Mesendoderm (in vitro differentiated cells): ENCODE measurements at regions not wholly inside any gene's neighbourhood (a gene's known extent, or its start where the extent isn't known, plus 50 kb on each side); places are given as distances from the start of the nearest gene placed in this dataset.

ENCODE experiments used
- DNase-seq: peaks from one replicate; pipeline ENCODE4 v3.0.0; 2013
- H2AK5ac ChIP-seq: 2 replicates; pipeline ENCODE4 v1.6.1; 2013; ENCODE audit warnings: low read length, inconsistent platforms
- H2BK120ac ChIP-seq: 2 replicates; pipeline ENCODE4 v1.6.1; 2013; ENCODE audit warnings: low read depth, mild to moderate bottlenecking, low read length, moderate library complexity, mixed read lengths
- H2BK15ac ChIP-seq: replicated peaks from 2 replicates; pipeline ENCODE4 v1.6.1; 2013; ENCODE audit warnings: low read depth, mild to moderate bottlenecking, moderate library complexity
- H2BK5ac ChIP-seq: 2 replicates; pipeline ENCODE4 v1.6.1; 2013; ENCODE audit warnings: low read length, inconsistent platforms
- H3K18ac ChIP-seq: 2 replicates; pipeline ENCODE4 v1.6.1; 2013; ENCODE audit warnings: mild to moderate bottlenecking, low read length, mixed read lengths
- H3K23ac ChIP-seq: one replicate; pipeline ENCODE4 v1.6.1; 2013; ENCODE audit warnings: low read length
- H3K27ac ChIP-seq: 2 replicates; pipeline ENCODE4 v1.5.1; 2013; ENCODE audit warnings: low read depth, mild to moderate bottlenecking, inconsistent platforms, low read length, moderate library complexity
- H3K27me3 ChIP-seq: 2 replicates; pipeline ENCODE4 v1.6.1; 2013; ENCODE audit warnings: low read length, control low read depth, mild to moderate bottlenecking, inconsistent platforms; ENCODE audit not compliant: insufficient read depth, poor library complexity
- H3K36me3 ChIP-seq: 2 replicates; pipeline ENCODE4 v1.6.1; 2013; ENCODE audit warnings: low read length, inconsistent platforms; ENCODE audit not compliant: control insufficient read depth, insufficient read depth
- H3K4ac ChIP-seq: one replicate; pipeline ENCODE4 v1.6.1; 2013; ENCODE audit warnings: low read depth, mild to moderate bottlenecking, low read length, moderate library complexity
- H3K4me1 ChIP-seq: 2 replicates; pipeline ENCODE4 v1.6.1; 2013; ENCODE audit warnings: low read depth, low read length, inconsistent platforms; ENCODE audit not compliant: control insufficient read depth
- H3K4me2 ChIP-seq: 2 replicates; pipeline ENCODE4 v1.6.1; 2013; ENCODE audit warnings: low read length
- H3K4me3 ChIP-seq: 2 replicates; pipeline ENCODE4 v1.5.1; 2013; ENCODE audit warnings: mild to moderate bottlenecking, low read length
- H3K56ac ChIP-seq: one replicate; pipeline ENCODE4 v1.6.1; 2013; ENCODE audit warnings: low read length
- H3K79me1 ChIP-seq: 2 replicates; pipeline ENCODE4 v1.6.1; 2013; ENCODE audit warnings: low read length, inconsistent platforms
- H3K79me2 ChIP-seq: 2 replicates; pipeline ENCODE4 v1.6.1; 2013; ENCODE audit warnings: mild to moderate bottlenecking, low read length; ENCODE audit not compliant: control insufficient read depth, insufficient read depth
- H3K9ac ChIP-seq: 2 replicates; pipeline ENCODE4 v1.6.1; 2013; ENCODE audit warnings: low read length, inconsistent platforms
- H4K5ac ChIP-seq: one replicate; pipeline ENCODE4 v1.6.1; 2013; ENCODE audit warnings: low read length
- H4K8ac ChIP-seq: one replicate; pipeline ENCODE4 v1.6.1; 2013; ENCODE audit warnings: low read depth, mild to moderate bottlenecking, control low read depth, low read length, moderate library complexity
- WGBS: extraction: QIAGEN DNeasy Blood & Tissue Kit; methylation state at CpG from one replicate; pipeline ENCODE4 v1.1.7; 2013; ENCODE audit warnings: low lambda C conversion rate, missing lambda C conversion rate; ENCODE audit not compliant: insufficient coverage; ENCODE audit errors: extremely low coverage; 5-methylcytosine and 5-hydroxymethylcytosine counted together

- no peak overlapping the region for H3K9ac ChIP-seq
- H2BK15ac ChIP-seq = no peak overlapping the region
- no peak overlapping the region for H3K18ac ChIP-seq
- H3K79me1 ChIP-seq = no peaks in the 10 kb centered on the region
- H2BK5ac ChIP-seq = no peak overlapping the region
- H4K8ac ChIP-seq = no peak overlapping the region
- H3K4me1 ChIP-seq = no peaks in the 10 kb centered on the region
- no peak overlapping the region for H2BK120ac ChIP-seq
- no peaks in the 10 kb centered on the region for H3K36me3 ChIP-seq
- no CpG with 5 or more reads among the region's 8 CpGs for WGBS
- H3K27ac ChIP-seq = no peak overlapping the region
- no peaks in the 10 kb centered on the region for H3K27me3 ChIP-seq
- H3K4ac ChIP-seq = no peak overlapping the region
- H2AK5ac ChIP-seq = no peak overlapping the region
- H3K4me2 ChIP-seq = no peak overlapping the region
- H3K4me3 ChIP-seq = no peak overlapping the region
- no peak overlapping the region for H3K23ac ChIP-seq
- no peak for DNase-seq
- no peak overlapping the region for H4K5ac ChIP-seq
- H3K79me2 ChIP-seq = no peaks in the 10 kb centered on the region
- H3K56ac ChIP-seq = no peak overlapping the region
Observed at GRCh38 chr14:104521816-104522745, 57.5 kb upstream of the C14orf180 start.

DNA sequence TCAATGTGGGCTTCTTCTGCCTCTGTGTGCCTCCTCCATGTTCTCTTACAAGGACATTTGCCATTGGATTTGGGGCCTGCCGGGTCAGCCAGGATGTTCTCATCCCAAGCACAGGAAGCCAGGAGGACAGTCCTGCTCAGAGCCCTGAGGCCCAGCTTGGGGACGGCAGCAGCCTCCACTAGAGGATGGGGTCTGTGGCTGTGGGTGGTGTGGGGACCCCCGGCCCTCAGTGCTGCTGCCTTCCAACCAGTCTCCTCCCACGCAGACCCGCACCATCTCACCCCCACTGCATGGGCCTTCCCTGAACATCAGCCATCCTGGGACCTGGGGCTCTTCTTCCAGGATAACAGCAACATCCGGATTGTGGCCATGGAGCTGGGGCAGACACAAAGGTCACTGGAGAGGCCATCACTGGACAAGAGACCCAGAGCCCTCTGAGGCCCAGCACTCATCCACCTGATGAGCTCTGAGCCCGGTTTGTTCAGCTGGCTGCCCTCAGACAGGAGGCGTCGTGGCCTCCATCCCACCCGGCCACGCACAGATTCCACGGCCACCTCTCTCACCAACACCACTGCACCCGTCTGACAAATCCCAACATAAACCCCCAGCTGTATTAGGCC lies 56.5 kb upstream of the C14orf180 start:
- Histone ChIP-seq H3K79me2 (no peaks in the 10 kb centered on the region), H3K4me2 (no peak overlapping the region), H2BK120ac (no peak overlapping the region), H3K27me3 (no peaks in the 10 kb centered on the region), H3K18ac (no peak overlapping the region), H4K8ac (no peak overlapping the region), H3K27ac (no peak overlapping the region), H3K23ac (no peak overlapping the region), H3K9ac (no peak overlapping the region), H3K4me3 (no peak overlapping the region), H3K79me1 (no peaks in the 10 kb centered on the region), H3K56ac (no peak overlapping the region), H3K36me3 (no peaks in the 10 kb centered on the region), H2BK15ac (no peak overlapping the region), H2BK5ac (no peak overlapping the region), H3K4me1 (no peaks in the 10 kb centered on the region), H3K4ac (no peak overlapping the region), H2AK5ac (no peak overlapping the region), H4K5ac (no peak overlapping the region)
- no CpG with 5 or more reads among the region's 13 CpGs for WGBS
- DNase-seq = no peak

DNA sequence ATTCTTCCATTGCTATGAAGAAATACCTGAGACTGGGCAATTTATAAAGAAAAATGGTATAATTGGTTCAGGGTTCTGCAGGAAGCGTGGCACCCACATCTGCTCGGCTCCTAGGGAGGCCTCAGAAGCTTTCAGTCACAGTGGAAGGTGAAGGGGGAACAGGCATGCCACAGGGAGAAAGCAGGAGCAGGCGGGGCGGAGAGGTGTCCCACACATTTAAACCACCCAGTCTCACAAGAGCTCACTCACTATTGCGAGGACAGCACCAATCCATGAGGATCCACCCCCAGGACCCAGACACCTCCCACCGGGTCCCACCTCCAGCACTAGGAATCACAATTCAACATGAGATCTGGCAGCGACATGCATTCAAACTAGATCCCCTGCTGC lies 56.0 kb upstream of the C14orf180 start:
- no peaks in the 10 kb centered on the region for H3K79me1 ChIP-seq

DNA sequence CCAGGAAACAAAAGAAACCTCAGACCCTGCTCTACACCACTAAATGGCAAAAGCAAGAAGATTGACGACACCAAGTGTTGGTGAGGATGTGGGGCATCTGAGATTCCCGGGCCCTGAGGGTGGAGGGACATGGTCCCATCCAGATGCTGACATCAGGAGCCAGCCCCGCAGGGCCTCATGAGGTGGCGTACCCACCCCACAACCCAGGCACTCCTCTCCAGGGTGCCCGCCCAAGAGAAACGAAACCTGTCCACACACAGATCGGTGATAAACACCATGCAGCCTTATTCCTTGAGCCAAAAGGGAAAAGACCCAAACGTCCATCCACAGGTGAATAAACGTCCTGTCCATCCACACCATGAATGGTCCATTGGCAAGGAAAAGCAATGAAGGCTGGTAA lies 54.8 kb upstream of the C14orf180 start:
- no peak overlapping the region for H3K23ac ChIP-seq
- no peaks in the 10 kb centered on the region for H3K79me1 ChIP-seq
- no peaks in the 10 kb centered on the region for H3K36me3 ChIP-seq
- WGBS = no CpG with 5 or more reads among the region's 9 CpGs
- H3K4me2 ChIP-seq = no peak overlapping the region
- H3K4me3 ChIP-seq = no peak overlapping the region
- H3K18ac ChIP-seq = no peak overlapping the region
- H3K27me3 ChIP-seq = no peaks in the 10 kb centered on the region
- DNase-seq = no peak
- H3K4ac ChIP-seq = no peak overlapping the region
- no peak overlapping the region for H4K5ac ChIP-seq
- H3K9ac ChIP-seq = no peak overlapping the region
- no peak overlapping the region for H4K8ac ChIP-seq
- H3K79me2 ChIP-seq = no peaks in the 10 kb centered on the region
- H3K4me1 ChIP-seq = no peaks in the 10 kb centered on the region
- H3K27ac ChIP-seq = no peak overlapping the region
- no peak overlapping the region for H2BK15ac ChIP-seq
- no peak overlapping the region for H2AK5ac ChIP-seq
- H3K56ac ChIP-seq = no peak overlapping the region
- H2BK120ac ChIP-seq = no peak overlapping the region
- H2BK5ac ChIP-seq = no peak overlapping the region

More for the DNA sequence above, 56.0 kb upstream of the C14orf180 start:
- Histone ChIP-seq H3K4me2 (no peak overlapping the region), H3K4me1 (no peaks in the 10 kb centered on the region), H4K8ac (no peak overlapping the region), H2AK5ac (no peak overlapping the region), H3K4ac (no peak overlapping the region), H2BK15ac (no peak overlapping the region), H3K23ac (no peak overlapping the region), H2BK120ac (no peak overlapping the region), H3K9ac (no peak overlapping the region), H3K27me3 (no peaks in the 10 kb centered on the region), H3K18ac (no peak overlapping the region), H3K4me3 (no peak overlapping the region), H3K56ac (no peak overlapping the region), H3K36me3 (no peaks in the 10 kb centered on the region), H4K5ac (no peak overlapping the region), H3K79me2 (no peaks in the 10 kb centered on the region), H2BK5ac (no peak overlapping the region), H3K27ac (no peak overlapping the region)
- WGBS = no CpG with 5 or more reads among the region's 7 CpGs
- no peak for DNase-seq

- H3K79me1 ChIP-seq = no peaks in the 10 kb centered on the region
Observed at GRCh38 chr14:104526723-104527645, 52.6 kb upstream of the C14orf180 start.

More at GRCh38 chr14:104526723-104527645, 52.6 kb upstream of the C14orf180 start:
- Histone ChIP-seq H3K4me3 (peak overlapping the region; percentile 4), H3K27me3 (no peaks in the 10 kb centered on the region), H3K4me1 (no peaks in the 10 kb centered on the region), H2AK5ac (no peak overlapping the region), H3K23ac (no peak overlapping the region), H3K79me2 (no peaks in the 10 kb centered on the region), H4K8ac (no peak overlapping the region), H3K56ac (no peak overlapping the region), H4K5ac (no peak overlapping the region), H3K36me3 (no peaks in the 10 kb centered on the region), H3K18ac (no peak overlapping the region), H2BK15ac (no peak overlapping the region), H3K9ac (no peak overlapping the region), H2BK5ac (no peak overlapping the region), H3K27ac (no peak overlapping the region), H2BK120ac (no peak overlapping the region), H3K4ac (no peak overlapping the region), H3K4me2 (no peak overlapping the region)
- DNase-seq = no peak
- 90% methylated on average over 4 of the region's 5 CpGs for WGBS
